OCI-LY7 (cell line): ENCODE measurements at regions not wholly inside any gene's neighbourhood (a gene's known extent, or its start where the extent isn't known, plus 50 kb on each side); places are given as distances from the start of the nearest gene placed in this dataset. TPM values are rescaled to one million over a fixed set of nuclear protein-coding genes. Genes with fewer than 3 reads are reported as not detected.

Source experiments
- BruUV-seq: library from RNA; stranded (reverse); fragments of 400-500 nt; replicated peaks from 2 replicates; lab custom pipeline; 2021; lab: Mats Ljungman, UMichigan
- CTCF ChIA-PET: fragments of 300-600 bp; sonication (Branson Sonifier 250); formaldehyde crosslinking; loops from one replicate; lab custom pipeline; 2022; ENCODE audit warnings: antibody characterized with exemption; ENCODE audit not compliant: unreplicated experiment; lab: Charles Lee
- POLR2A ChIA-PET: fragments of 300-600 bp; sonication (Branson Sonifier 250); formaldehyde crosslinking; loops from one replicate; lab custom pipeline; 2022; ENCODE audit warnings: antibody characterized with exemption; lab: Charles Lee
- DNase-seq: peaks from one replicate; pipeline ENCODE4 v3.0.0-alpha.2; 2015; ENCODE audit warnings: low spot score
- H2AFZ ChIP-seq: fragments of 200-600 bp; sonication (generic), shearing (Covaris generic); 2 replicates; pipeline ENCODE4 v1.6.1; 2014; ENCODE audit warnings: mild to moderate bottlenecking, antibody characterized with exemption, low read length, moderate library complexity
- H3K27ac ChIP-seq: fragments of 200-600 bp; sonication (generic); 2 replicates; pipeline ENCODE4 v1.5.1; 2014; ENCODE audit warnings: mixed run types, low read depth, mild to moderate bottlenecking, moderate library complexity, low read length, inconsistent platforms; ENCODE audit not compliant: poor library complexity, severe bottlenecking
- H3K36me3 ChIP-seq: fragments of 200-600 bp; sonication (generic); 2 replicates; pipeline ENCODE4 v1.6.1; 2014; ENCODE audit warnings: mild to moderate bottlenecking, antibody characterized with exemption, low read length, moderate library complexity, mixed read lengths; ENCODE audit not compliant: insufficient read depth
- H3K4me1 ChIP-seq: fragments of 200-600 bp; sonication (generic); 2 replicates; pipeline ENCODE4 v1.5.1; 2014; ENCODE audit warnings: mild to moderate bottlenecking, low read length; ENCODE audit not compliant: insufficient read depth, poor library complexity, severe bottlenecking
- H3K4me2 ChIP-seq: fragments of 200-600 bp; sonication (generic); 2 replicates; pipeline ENCODE4 v1.6.1; 2014; ENCODE audit warnings: mild to moderate bottlenecking, low read length
- H3K4me3 ChIP-seq: fragments of 200-600 bp; sonication (generic); 2 replicates; pipeline ENCODE4 v1.5.1; 2014; ENCODE audit warnings: mild to moderate bottlenecking, low read depth, low read length; ENCODE audit not compliant: poor library complexity, severe bottlenecking
- H3K79me2 ChIP-seq: fragments of 200-600 bp; sonication (generic); 2 replicates; pipeline ENCODE4 v1.6.1; 2016; ENCODE audit warnings: low read depth, mild to moderate bottlenecking, low read length, moderate library complexity, mixed read lengths; ENCODE audit not compliant: insufficient read depth
- H3K9me2 ChIP-seq: fragments of 200-600 bp; sonication (generic); 2 replicates; pipeline ENCODE4 v1.6.1; 2016; ENCODE audit warnings: mild to moderate bottlenecking, low read length, mixed read lengths; ENCODE audit not compliant: insufficient read depth
- H3K9me3 ChIP-seq: fragments of 200-600 bp; sonication (generic); 2 replicates; pipeline ENCODE4 v1.6.1; 2014; ENCODE audit warnings: mild to moderate bottlenecking, mixed run types, low read length, mixed read lengths
- H4K20me1 ChIP-seq: fragments of 200-600 bp; sonication (generic); 2 replicates; pipeline ENCODE4 v1.6.1; 2014; ENCODE audit warnings: mild to moderate bottlenecking, antibody characterized with exemption, low read length, moderate library complexity, mixed read lengths; ENCODE audit not compliant: insufficient read depth
- CTCF ChIP-seq: fragments of 200-600 bp; sonication (generic); conservative IDR thresholded peaks from 2 replicates; pipeline ENCODE4 v1.5.1; 2014; ENCODE audit warnings: mild to moderate bottlenecking, antibody characterized with exemption, low read length, moderate library complexity, mixed read lengths
- EZH2phosphoT487 ChIP-seq: fragments of 200-600 bp; sonication (generic); IDR thresholded peaks from 2 replicates; pipeline ENCODE4 v1.6.1; 2018; ENCODE audit warnings: low read depth, borderline replicate concordance, mild to moderate bottlenecking, mixed run types, antibody characterized with exemption, low read length, moderate library complexity, mixed read lengths
- intact Hi-C: fragments of 100-400 bp; cut with micrococcal nuclease; formaldehyde crosslinking; loops from one replicate; pipeline ENCODE4 v1.10.0; 2022; ENCODE audit not compliant: unreplicated experiment
- small RNA-seq: library from RNA; depleted of rRNA; stranded (forward); fragments of <200 nt; gene quantifications from one replicate; pipeline ENCODE3, GENCODE V24; 2014

GRCh38 chr4:115171220-115171619, 57.8 kb upstream of the NDST4 start:
- Histone ChIP-seq H3K36me3 (no peaks in the 10 kb centered on the region), H4K20me1 (no peaks in the 10 kb centered on the region), H3K4me2 (no peak overlapping the region), H2AFZ (no peak overlapping the region), H3K9me3 (no peaks in the 10 kb centered on the region), H3K27ac (no peak overlapping the region), H3K9me2 (no peaks in the 10 kb centered on the region), H3K4me3 (no peak overlapping the region), H3K79me2 (no peaks in the 10 kb centered on the region), H3K4me1 (no peaks in the 10 kb centered on the region)
- no peak for DNase-seq
- no TSS peak for BruUV-seq
- intact Hi-C loops: no loop called here
- ChIA-PET CTCF (no interaction called here), POLR2A (no interaction called here)
- TF ChIP-seq EZH2phosphoT487 (no peak), CTCF (no peak)

- no peaks in the 10 kb centered on the region for H3K9me2 ChIP-seq
- DNase-seq: no peak
- BruUV-seq: no TSS peak
- H3K36me3 ChIP-seq: no peaks in the 10 kb centered on the region
- no peaks in the 10 kb centered on the region for H3K4me1 ChIP-seq
- TF ChIP-seq EZH2phosphoT487 (no peak), CTCF (no peak)
- H3K9me3 ChIP-seq: no peaks in the 10 kb centered on the region
- intact Hi-C loops: no loop called here
- H3K79me2 ChIP-seq: no peaks in the 10 kb centered on the region
- no peaks in the 10 kb centered on the region for H4K20me1 ChIP-seq
- no peak overlapping the region for H3K27ac ChIP-seq
- H3K4me3 ChIP-seq: no peak overlapping the region
- no peak overlapping the region for H2AFZ ChIP-seq
- no peak overlapping the region for H3K4me2 ChIP-seq
- CTCF ChIA-PET: no interaction called here
- POLR2A ChIA-PET: no interaction called here
Observed at GRCh38 chr4:115165503-115165902, 52.1 kb upstream of the NDST4 start.

Small RNAs in the stretch of these regions (small RNA-seq; reads per million reads assigned to genes)
- not detected for gene RNU6-119P
